HepG2 (cell line): ENCODE measurements at regions not wholly inside any gene's neighbourhood (a gene's known extent, or its start where the extent isn't known, plus 50 kb on each side); places are given as distances from the start of the nearest gene placed in this dataset.

Experiments
- ATAC-seq: fragments of 200-7000 bp; cut with Tn5 transposase; 3 replicates; pipeline ENCODE4 v1.9.1; 2020; ENCODE audit warnings: mild to moderate bottlenecking, moderate library complexity
- BruUV-seq: library from RNA; stranded (reverse); fragments of 400-500 nt; replicated peaks from 2 replicates; lab custom pipeline; 2021; lab: Mats Ljungman, UMichigan
- CTCF ChIA-PET: fragments of 300-600 bp; formaldehyde crosslinking; extraction: SDS; loops from one replicate; lab custom pipeline; 2021; ENCODE audit warnings: low total read pairs, inconsistent platforms, low intra/inter-chr PET ratio; lab: Yijun Ruan, JAX
- POLR2A ChIA-PET: fragments of 350-600 bp; sonication (Branson Sonifier 250); formaldehyde crosslinking; loops from one replicate; lab custom pipeline; 2020; ENCODE audit warnings: antibody characterized with exemption, inconsistent platforms; lab: Yijun Ruan, JAX
- DNase-seq: peaks from one replicate; pipeline ENCODE4 v3.0.0-alpha.2; 2015; ENCODE audit warnings: low spot score
- FAIRE-seq: peaks from 3 replicates; lab custom pipeline; 2011; peaks lifted over from hg19 to GRCh38; lab: Jason Lieb, UNC
- H2AFZ ChIP-seq: one replicate; pipeline ENCODE4 v1.6.1; 2011; ENCODE audit warnings: low read length, inconsistent platforms
- H3K27ac ChIP-seq: fragments of 300-600 bp; 3 replicates; pipeline ENCODE4 v1.8.0; 2011; ENCODE audit warnings: mixed run types, mild to moderate bottlenecking, mixed read lengths, low read length, inconsistent platforms; ENCODE audit not compliant: insufficient read depth; ENCODE audit errors: extremely low read length
- H3K27me3 ChIP-seq, 2 experiments: fragments of 200-600 bp in 1 of 2; 2 replicates in 1 of 2; 3 replicates in 1 of 2; pipeline versions ENCODE4 v1.6.0 to v1.8.0; 2011; ENCODE audit warnings: low read length in 2 of 2, mild to moderate bottlenecking in 2 of 2, moderate library complexity in 2 of 2, inconsistent platforms in 1 of 2; ENCODE audit not compliant: insufficient read depth in 2 of 2, control insufficient read depth in 1 of 2
- H3K36me3 ChIP-seq, 2 experiments: fragments of 200-600 bp in 1 of 2; replicated peaks in 1 of 2; 2 replicates in 1 of 2; 3 replicates in 1 of 2; pipeline versions ENCODE4 v1.5.1 to v1.8.0; 2011; ENCODE audit warnings: low read length in 2 of 2, inconsistent platforms in 1 of 2; ENCODE audit not compliant: insufficient read depth in 2 of 2, control insufficient read depth in 1 of 2
- H3K4me1 ChIP-seq: 2 replicates; pipeline ENCODE4 v1.5.1; 2012; ENCODE audit warnings: low read length, inconsistent platforms; ENCODE audit not compliant: insufficient read depth
- H3K4me2 ChIP-seq: 2 replicates; pipeline ENCODE4 v1.6.0; 2011; ENCODE audit warnings: low read depth, low read length, inconsistent platforms
- H3K4me3 ChIP-seq, 3 experiments: fragments of 200-600 bp in 1 of 3; sonication (generic), shearing (Covaris generic) in 1 of 3; replicated peaks in 1 of 3; 2 replicates each; pipeline ENCODE4 v1.5.1; 2011 to 2016; ENCODE audit warnings: low read length in 3 of 3, inconsistent platforms in 2 of 3, low read depth in 2 of 3, mild to moderate bottlenecking in 2 of 3, control low read depth in 1 of 3, mixed read lengths in 1 of 3; ENCODE audit not compliant: insufficient read depth in 1 of 3
- H3K79me2 ChIP-seq: one replicate; pipeline ENCODE4 v1.6.1; 2011; ENCODE audit warnings: low read length, inconsistent platforms; ENCODE audit not compliant: insufficient read depth
- H3K9ac ChIP-seq: 2 replicates; pipeline ENCODE4 v1.6.0; 2011; ENCODE audit warnings: mild to moderate bottlenecking, low read depth, low read length, inconsistent platforms; ENCODE audit not compliant: insufficient read depth
- H3K9me3 ChIP-seq: 2 replicates; pipeline ENCODE4 v1.5.1; 2012; ENCODE audit warnings: mild to moderate bottlenecking, low read length
- H4K20me1 ChIP-seq: 2 replicates; pipeline ENCODE4 v1.6.0; 2011; ENCODE audit warnings: inconsistent platforms, mild to moderate bottlenecking, low read length, moderate library complexity; ENCODE audit not compliant: insufficient read depth
- DPF2 ChIP-seq: sonication (generic); formaldehyde crosslinking; IDR thresholded peaks from 2 replicates; pipeline ENCODE4 v1.4.0; 2020; ENCODE audit warnings: mild to moderate bottlenecking, low read depth, missing genetic modification reagents, borderline replicate concordance
- HDAC6 ChIP-seq: fragments of 200-600 bp; sonication (generic); IDR thresholded peaks from 2 replicates; pipeline ENCODE4 v1.7.0; 2017; ENCODE audit warnings: mild to moderate bottlenecking, antibody characterized with exemption, low read length, low read depth
- HNRNPL ChIP-seq: fragments of 200-400 bp; formaldehyde crosslinking; IDR thresholded peaks from 2 replicates; pipeline ENCODE4 v1.6.1; 2017; ENCODE audit warnings: mild to moderate bottlenecking, low read depth, low read length
- HOXA7 ChIP-seq: sonication (generic); formaldehyde crosslinking; IDR thresholded peaks from 2 replicates; pipeline ENCODE4 v1.8.1; 2022; ENCODE audit warnings: mild to moderate bottlenecking, missing genetic modification reagents, moderate library complexity
- STAT6 ChIP-seq: sonication (generic); formaldehyde crosslinking; IDR thresholded peaks from 2 replicates; pipeline ENCODE4 v1.4.0; 2020; ENCODE audit warnings: missing genetic modification reagents, mild to moderate bottlenecking, borderline replicate concordance
- ZC3H13 ChIP-seq: sonication (generic); formaldehyde crosslinking; IDR thresholded peaks from 2 replicates; pipeline ENCODE4 v1.8.1; 2023; ENCODE audit warnings: mild to moderate bottlenecking, missing genetic modification reagents, moderate library complexity
- ZFP62 ChIP-seq: sonication (generic); formaldehyde crosslinking; IDR thresholded peaks from 2 replicates; pipeline ENCODE4 v1.4.0; 2020; ENCODE audit warnings: missing genetic modification reagents
- ZNF232 ChIP-seq: sonication (generic); formaldehyde crosslinking; IDR thresholded peaks from 2 replicates; pipeline ENCODE4 v1.4.0; 2020; ENCODE audit warnings: missing genetic modification reagents, borderline replicate concordance
- ZNF441 ChIP-seq: sonication (generic); formaldehyde crosslinking; IDR thresholded peaks from 2 replicates; pipeline ENCODE4 v1.7.0; 2021; ENCODE audit warnings: missing genetic modification reagents, borderline replicate concordance
- ZSCAN22 ChIP-seq: sonication (generic); formaldehyde crosslinking; IDR thresholded peaks from 2 replicates; pipeline ENCODE4 v1.4.0; 2020; ENCODE audit warnings: mild to moderate bottlenecking, missing genetic modification reagents
- WGBS: methylation state at CpG from one replicate; pipeline ENCODE4 v1.1.6; 2017; ENCODE audit warnings: low lambda C conversion rate; 5-methylcytosine and 5-hydroxymethylcytosine counted together
- in situ Hi-C: cut with HindIII; loops from 2 replicates; pipeline ENCODE4 v1.10.0; 2017; ENCODE audit warnings: low pct_unique_long_range_greater_than_20kb; ENCODE audit not compliant: extremely low pct_ligation_motif_present
- intact Hi-C: fragments of 100-400 bp; cut with micrococcal nuclease; formaldehyde crosslinking; loops from one replicate; pipeline ENCODE4 v1.10.0; 2022; ENCODE audit not compliant: unreplicated experiment

GRCh38 chr12:25875661-25876060 lies 82.8 kb upstream of the RASSF8 start:
- no peak for FAIRE-seq
- H3K4me2 ChIP-seq = no peak overlapping the region
- no peak for TF ChIP-seq HOXA7
- TF ChIP-seq STAT6 (CRISPR knock-in tag) = no peak
- no peak for TF ChIP-seq HNRNPL
- TF ChIP-seq ZNF232 (CRISPR knock-in tag) = no peak
- TF ChIP-seq HDAC6 = no peak
- no peak for TF ChIP-seq ZC3H13 (CRISPR knock-in tag)
- no peak for TF ChIP-seq ZNF441 (CRISPR knock-in tag)
- TF ChIP-seq ZFP62 (CRISPR knock-in tag) = no peak
- no peak for TF ChIP-seq ZSCAN22 (CRISPR knock-in tag)
- no peak for TF ChIP-seq DPF2 (CRISPR knock-in tag)
- H2AFZ ChIP-seq = no peak overlapping the region
- CTCF ChIA-PET = no interaction called here
- in situ Hi-C loops = no loop called here
- no peak overlapping the region for H3K27ac ChIP-seq
- DNase-seq = no peak
- H3K9ac ChIP-seq = no peak overlapping the region
- H3K9me3 ChIP-seq = no peaks in the 10 kb centered on the region
- no peaks in the 10 kb centered on the region for H4K20me1 ChIP-seq
- intact Hi-C loops = no loop called here
- no peak overlapping the region for H3K4me3 ChIP-seq
- POLR2A ChIA-PET = no interaction called here
- no peak for ATAC-seq
- H3K4me1 ChIP-seq = no peaks in the 10 kb centered on the region
- no peaks in the 10 kb centered on the region for H3K79me2 ChIP-seq
- no peaks in the 10 kb centered on the region; a peak in 1 of 5 replicates for H3K27me3 ChIP-seq
- 33% methylated on average over 1 of the region's 1 CpG for WGBS
- no TSS peak for BruUV-seq
- H3K36me3 ChIP-seq = no peaks in the 10 kb centered on the region
